ENCODE measurements at regions not wholly inside any gene's neighbourhood (a gene's known extent, or its start where the extent isn't known, plus 50 kb on each side); places are given as distances from the start of the nearest gene placed in this dataset.

DNA sequence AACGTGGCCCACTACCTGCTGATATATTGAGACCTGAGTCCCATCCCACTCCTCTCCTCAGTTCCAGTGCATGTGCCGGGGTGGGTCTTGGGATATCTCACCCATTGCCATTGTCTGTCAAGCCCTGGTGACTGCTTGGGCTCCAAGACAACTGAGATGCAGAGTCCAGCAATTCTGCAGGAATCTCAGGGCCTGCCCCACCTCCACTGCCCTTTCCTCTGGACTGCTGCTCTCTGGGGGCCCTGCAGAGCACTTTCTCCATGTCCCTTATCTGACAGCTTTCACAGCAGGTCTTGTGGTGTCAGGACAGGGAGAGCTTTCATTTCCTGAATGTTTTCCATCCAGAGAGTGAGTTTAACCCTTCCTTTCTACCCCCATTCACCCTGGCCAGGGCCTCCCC, 152.9 kb downstream of the ARL4C start:
- no peak for DNase-seq (ENCODE audit: low read depth)
- TF ChIP-seq CTCF (IDR thresholded peaks at IDR 0.05; ENCODE audit: low read depth, low read length, missing control alignments): no peak
- H3K4me3 ChIP-seq (ENCODE audit: low read depth, low read length): no peak overlapping the region

- no peak for DNase-seq (ENCODE audit: low read depth)
- no peak for TF ChIP-seq CTCF (IDR thresholded peaks at IDR 0.05; ENCODE audit: low read depth, low read length, missing control alignments)
- H3K4me3 ChIP-seq (ENCODE audit: low read depth, low read length): no peak overlapping the region
Observed at GRCh38 chr2:234343372-234343771, 153.5 kb downstream of the ARL4C start.

- no peak overlapping the region for H3K4me3 ChIP-seq (ENCODE audit: low read depth, low read length)
- DNase-seq (ENCODE audit: low read depth): no peak
- TF ChIP-seq CTCF (IDR thresholded peaks at IDR 0.05; ENCODE audit: low read depth, low read length, missing control alignments): no peak
Observed at GRCh38 chr2:234341306-234341985, 155.4 kb downstream of the ARL4C start.

DNA sequence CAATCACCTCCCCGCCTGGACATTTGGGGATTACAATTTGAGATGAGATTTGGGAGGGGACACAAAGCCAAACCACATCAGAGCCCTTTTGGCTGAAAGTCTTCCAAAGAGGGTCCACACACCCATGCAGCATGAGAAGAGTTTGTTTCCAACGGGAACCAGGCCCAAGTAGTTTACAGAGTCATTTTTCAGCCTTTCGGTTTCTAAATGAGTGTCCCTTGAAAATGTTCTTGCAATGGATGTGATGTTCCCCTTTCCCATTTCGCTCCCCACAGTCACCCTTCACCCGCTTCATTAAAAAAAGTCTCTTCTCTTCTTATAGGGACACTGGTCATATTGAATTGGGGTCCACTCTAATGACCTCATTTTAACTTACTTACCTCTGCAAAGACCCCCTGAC, 157.4 kb downstream of the ARL4C start:
- no peak for TF ChIP-seq CTCF (IDR thresholded peaks at IDR 0.05; ENCODE audit: low read depth, low read length, missing control alignments)
- DNase-seq (ENCODE audit: low read depth): no peak
- no peak overlapping the region for H3K4me3 ChIP-seq (ENCODE audit: low read depth, low read length)

- TF ChIP-seq CTCF (IDR thresholded peaks at IDR 0.05; ENCODE audit: low read depth, low read length, missing control alignments): no peak
- no peak overlapping the region for H3K4me3 ChIP-seq (ENCODE audit: low read depth, low read length)
- DNase-seq (ENCODE audit: low read depth): no peak
Observed at GRCh38 chr2:234339011-234339410, 157.9 kb downstream of the ARL4C start.

DNA sequence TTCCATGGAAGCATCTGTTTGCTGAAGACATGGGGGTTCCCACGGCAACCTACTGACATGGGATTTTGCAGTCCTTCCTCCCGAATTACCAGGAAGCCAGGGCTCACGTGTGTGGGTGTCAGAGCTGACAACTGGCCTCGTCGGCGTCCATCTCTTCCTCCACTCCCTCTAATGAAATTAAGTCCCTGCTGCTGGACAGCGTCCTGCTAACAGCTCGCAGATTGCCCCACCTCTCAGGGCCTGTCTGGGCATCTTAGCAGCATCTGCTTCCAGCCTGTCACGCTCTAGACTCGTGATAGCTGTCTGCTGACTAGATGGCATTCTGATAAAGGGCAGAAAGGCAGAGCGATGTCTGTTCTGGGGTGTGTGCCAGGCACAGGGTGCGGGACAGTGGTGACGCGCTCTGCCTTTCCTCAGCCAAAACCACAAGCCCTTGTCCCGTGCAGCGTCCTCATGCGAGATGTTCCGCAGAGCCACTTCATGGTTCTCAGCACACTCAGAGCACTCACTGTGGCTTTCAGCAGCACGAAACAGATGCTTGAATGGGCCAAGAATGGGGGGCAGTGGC, 161.1 kb downstream of the ARL4C start:
- no peak overlapping the region for H3K4me3 ChIP-seq (ENCODE audit: low read depth, low read length)
- no peak for DNase-seq (ENCODE audit: low read depth)
- TF ChIP-seq CTCF (IDR thresholded peaks at IDR 0.05; ENCODE audit: low read depth, low read length, missing control alignments): no peak

DNA sequence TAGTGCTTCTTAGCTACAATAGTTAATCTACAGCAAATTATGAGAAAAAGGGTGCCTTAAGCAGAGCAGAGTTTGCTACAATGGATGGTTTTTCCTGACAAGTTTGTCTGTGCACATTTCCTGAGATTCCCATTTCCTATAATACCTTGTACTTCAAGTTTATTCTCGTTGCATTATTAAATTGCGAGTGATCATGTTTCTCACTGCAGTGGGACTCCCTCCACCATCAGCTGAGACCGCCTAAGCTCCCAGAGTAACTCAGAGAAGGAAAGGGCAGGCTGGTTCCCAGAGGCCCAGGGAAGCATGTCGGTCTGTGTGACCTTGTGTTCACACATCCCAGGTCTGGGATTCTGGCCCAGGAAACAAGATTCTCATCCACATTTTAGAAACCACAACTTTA, 162.1 kb downstream of the ARL4C start:
- TF ChIP-seq CTCF (IDR thresholded peaks at IDR 0.05; ENCODE audit: low read depth, low read length, missing control alignments): no peak
- no peak for DNase-seq (ENCODE audit: low read depth)
- no peak overlapping the region for H3K4me3 ChIP-seq (ENCODE audit: low read depth, low read length)

Measured in GM12864 (cell line).